ENCODE measurements at regions not wholly inside any gene's neighbourhood (a gene's known extent, or its start where the extent isn't known, plus 50 kb on each side); places are given as distances from the start of the nearest gene placed in this dataset.
"Not testable (repeated sequence)": the region's sequence is repeated elsewhere in the genome, so short reads cannot be mapped to it uniquely, and the experiment has no call there.

GRCh38 chrX:13955975-13956374 is 73.7 kb downstream of the GEMIN8 start:
- no peak for DNase-seq (ENCODE audit: extremely low read depth, low read depth)
- no peak overlapping the region for H3K4me3 ChIP-seq (replicated peaks; ENCODE audit: low read depth, low read length)
- TF ChIP-seq CTCF (IDR thresholded peaks at IDR 0.05; ENCODE audit: low read depth, low read length, missing control alignments): no peak

DNA sequence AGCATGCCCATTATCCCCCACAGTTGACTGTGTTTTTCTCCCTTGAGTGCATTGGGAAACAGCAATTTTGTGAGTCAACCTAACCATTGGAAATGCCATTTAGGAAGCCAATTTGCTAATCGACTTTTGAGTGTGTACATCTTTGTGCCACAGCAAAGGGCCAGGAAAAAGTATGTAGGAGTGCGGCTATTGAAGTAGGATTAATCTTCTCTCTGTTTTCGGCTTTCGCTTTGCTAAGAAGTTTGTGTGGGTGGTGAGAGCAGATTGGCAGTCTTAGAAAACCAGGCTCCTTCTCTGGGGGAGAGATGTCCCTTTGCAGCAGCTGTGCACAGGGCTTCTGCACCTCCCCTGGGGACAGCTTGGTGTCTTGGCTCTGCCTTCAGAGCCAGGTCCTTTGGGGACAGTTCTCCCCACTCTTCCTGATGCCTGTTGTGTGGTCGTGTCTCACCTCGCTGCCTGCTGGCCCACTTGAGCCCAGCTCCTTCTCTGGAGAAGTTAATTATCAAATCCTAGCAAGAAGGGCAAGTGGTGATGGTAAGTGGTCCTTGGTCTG is 74.5 kb downstream of the GEMIN8 start:
- no peak for TF ChIP-seq CTCF (IDR thresholded peaks at IDR 0.05; ENCODE audit: low read depth, low read length, missing control alignments)
- H3K4me3 ChIP-seq (replicated peaks; ENCODE audit: low read depth, low read length): no peak overlapping the region
- no peak for DNase-seq (ENCODE audit: extremely low read depth, low read depth)

GRCh38 chrX:13952581-13952980 is 77.1 kb downstream of the GEMIN8 start:
- DNase-seq (ENCODE audit: extremely low read depth, low read depth): no peak
- TF ChIP-seq CTCF (IDR thresholded peaks at IDR 0.05; ENCODE audit: low read depth, low read length, missing control alignments): no peak
- H3K4me3 ChIP-seq (replicated peaks; ENCODE audit: low read depth, low read length): no peak overlapping the region

DNA sequence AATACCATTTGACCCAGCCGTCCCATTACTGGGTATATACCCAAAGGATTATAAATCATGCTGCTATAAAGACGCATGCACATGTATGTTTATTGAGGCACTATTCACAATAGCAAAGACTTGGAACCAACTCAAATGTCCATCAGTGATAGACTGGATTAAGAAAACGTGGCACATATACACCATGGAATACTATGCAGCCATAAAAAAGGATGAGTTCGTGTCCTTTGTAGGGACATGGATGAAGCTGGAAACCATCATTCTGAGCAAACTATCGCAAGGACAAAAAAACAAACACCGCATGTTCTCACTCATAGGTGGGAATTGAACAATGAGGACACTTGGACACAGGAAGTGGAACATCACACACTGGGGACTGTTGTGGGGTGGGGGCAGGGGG is 83.5 kb downstream of the GEMIN8 start:
- H3K4me3 ChIP-seq (replicated peaks; ENCODE audit: low read depth, low read length): not testable (repeated sequence)

DNA sequence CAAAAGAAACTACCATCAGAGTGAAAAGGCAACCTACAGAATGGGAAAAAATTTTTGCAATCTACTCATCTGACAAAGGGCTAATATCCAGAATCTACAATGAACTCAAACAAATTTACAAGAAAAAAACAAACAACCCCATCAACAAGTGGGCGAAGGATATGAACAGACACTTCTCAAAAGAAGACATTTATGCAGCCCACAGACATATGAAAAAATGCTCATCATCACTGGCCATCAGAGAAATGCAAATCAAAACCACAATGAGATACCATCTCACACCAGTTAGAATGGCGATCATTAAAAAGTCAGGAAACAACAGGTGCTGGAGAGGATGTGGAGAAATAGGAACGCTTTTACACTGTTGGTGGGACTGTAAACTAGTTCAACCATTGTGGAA is 83.9 kb downstream of the GEMIN8 start:
- not testable (repeated sequence) for H3K4me3 ChIP-seq (replicated peaks; ENCODE audit: low read depth, low read length); DNase-seq (ENCODE audit: extremely low read depth, low read depth)

More for the DNA sequence above, 83.5 kb downstream of the GEMIN8 start:
- DNase-seq (ENCODE audit: extremely low read depth, low read depth): not testable (repeated sequence)

GRCh38 chrX:13940671-13941070 is 89.0 kb downstream of the GEMIN8 start:
- no peak overlapping the region for H3K4me3 ChIP-seq (replicated peaks; ENCODE audit: low read depth, low read length)
- no peak for DNase-seq (ENCODE audit: extremely low read depth, low read depth)
- no peak for TF ChIP-seq CTCF (IDR thresholded peaks at IDR 0.05; ENCODE audit: low read depth, low read length, missing control alignments)

DNA sequence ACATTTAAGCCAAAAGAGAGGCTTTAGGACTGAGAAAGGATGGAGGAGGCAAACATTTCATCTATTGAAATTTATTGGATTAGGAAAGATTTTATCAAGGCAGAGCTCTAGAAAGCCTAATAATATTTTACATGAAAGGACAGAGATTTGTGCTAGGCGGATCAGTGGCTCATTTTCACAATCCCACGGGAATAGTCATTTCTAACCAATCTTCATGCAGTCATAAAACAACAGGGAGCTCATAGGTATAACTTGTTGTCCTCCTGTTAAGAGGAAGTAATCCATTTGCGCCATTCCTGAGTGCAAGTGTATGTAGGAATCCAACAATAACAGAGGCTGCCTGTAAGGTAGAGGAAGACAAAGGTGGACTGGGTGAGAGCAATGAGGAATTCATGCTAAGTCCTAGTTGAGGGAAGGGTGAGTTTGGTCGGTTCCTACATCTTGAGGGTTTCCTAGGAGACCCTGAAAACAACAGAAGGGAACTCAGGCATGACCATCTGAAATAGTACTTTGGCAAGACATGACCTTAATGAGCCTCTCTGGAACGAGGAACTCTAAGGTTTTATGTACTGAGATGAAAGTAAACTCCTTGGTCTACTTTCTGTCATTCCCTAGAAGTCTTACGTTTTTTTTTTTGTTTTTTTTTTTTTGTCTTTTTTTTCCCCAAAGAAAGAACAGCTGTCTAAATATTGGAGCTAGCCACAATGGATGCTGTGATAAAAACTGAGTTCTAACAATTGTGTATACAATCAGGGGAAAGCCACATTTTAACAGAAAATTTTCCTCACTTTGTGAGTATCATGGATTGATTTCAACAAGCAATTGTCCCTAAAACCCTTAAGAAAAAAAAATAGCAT is 89.7 kb downstream of the GEMIN8 start:
- H3K4me3 ChIP-seq (replicated peaks; ENCODE audit: low read depth, low read length): no peak overlapping the region
- TF ChIP-seq CTCF (IDR thresholded peaks at IDR 0.05; ENCODE audit: low read depth, low read length, missing control alignments): no peak
- no peak for DNase-seq (ENCODE audit: extremely low read depth, low read depth)
